Progenitor cell of endocrine pancreas (in vitro differentiated cells): ENCODE measurements at regions not wholly inside any gene's neighbourhood (a gene's known extent, or its start where the extent isn't known, plus 50 kb on each side); places are given as distances from the start of the nearest gene placed in this dataset.

Experiments
- DNase-seq: peaks from one replicate; pipeline ENCODE4 v3.0.0; 2021; ENCODE audit warnings: low spot score; ENCODE audit not compliant: unreplicated experiment
- H3K27ac Mint-ChIP-seq: 2 replicates; pipeline ENCODE4 v1.8.0; 2021; ENCODE audit warnings: mild to moderate bottlenecking, moderate library complexity, mixed read lengths
- H3K27me3 Mint-ChIP-seq: 2 replicates; pipeline ENCODE4 v1.8.0; 2021; ENCODE audit warnings: mixed read lengths
- H3K36me3 Mint-ChIP-seq: 2 replicates; pipeline ENCODE4 v1.8.0; 2022; ENCODE audit warnings: mixed read lengths; ENCODE audit not compliant: insufficient read depth
- H3K4me1 Mint-ChIP-seq: 2 replicates; pipeline ENCODE4 v1.8.0; 2021; ENCODE audit warnings: low read depth, mixed read lengths
- H3K4me3 Mint-ChIP-seq: 2 replicates; pipeline ENCODE4 v1.8.0; 2021; ENCODE audit warnings: low read depth, mild to moderate bottlenecking, moderate library complexity, mixed read lengths
- H3K9me3 Mint-ChIP-seq: 2 replicates; pipeline ENCODE4 v1.8.0; 2021; ENCODE audit warnings: low read depth, mixed read lengths
- CTCF ChIP-seq: fragments of 200-600 bp; sonication (generic); IDR thresholded peaks from one replicate; pipeline ENCODE4 v1.5.0; 2021; ENCODE audit warnings: antibody characterized with exemption, mild to moderate bottlenecking; ENCODE audit not compliant: unreplicated experiment

- no peak overlapping the region for H3K27ac Mint-ChIP-seq
- TF ChIP-seq CTCF, result no peak
- H3K4me1 Mint-ChIP-seq, result peaks cover 1% of the 10 kb centered on the region
- peaks cover 4% of the 10 kb centered on the region for H3K27me3 Mint-ChIP-seq
- no peaks in the 10 kb centered on the region for H3K9me3 Mint-ChIP-seq
- DNase-seq, result no peak
- H3K36me3 Mint-ChIP-seq, result no peaks in the 10 kb centered on the region
- H3K4me3 Mint-ChIP-seq, result no peak overlapping the region
Measured at GRCh38 chr13:74434782-74435181, 300.6 kb upstream of the KLF12 start.

GRCh38 chr13:74424455-74424854 lies 290.3 kb upstream of the KLF12 start:
- no peak for TF ChIP-seq CTCF
- H3K27ac Mint-ChIP-seq, result no peak overlapping the region
- no peak overlapping the region for H3K4me3 Mint-ChIP-seq
- H3K4me1 Mint-ChIP-seq, result peaks cover 8% of the 10 kb centered on the region
- H3K9me3 Mint-ChIP-seq, result no peaks in the 10 kb centered on the region
- no peaks in the 10 kb centered on the region for H3K36me3 Mint-ChIP-seq
- no peaks in the 10 kb centered on the region for H3K27me3 Mint-ChIP-seq
- DNase-seq, result no peak

- H3K9me3 Mint-ChIP-seq, result no peaks in the 10 kb centered on the region
- no peak for TF ChIP-seq CTCF
- H3K4me1 Mint-ChIP-seq, result peaks cover 8% of the 10 kb centered on the region
- H3K4me3 Mint-ChIP-seq, result no peak overlapping the region
- H3K27ac Mint-ChIP-seq, result no peak overlapping the region
- H3K36me3 Mint-ChIP-seq, result no peaks in the 10 kb centered on the region
- no peak for DNase-seq
- H3K27me3 Mint-ChIP-seq, result no peaks in the 10 kb centered on the region
Measured at GRCh38 chr13:74423434-74423833, 289.2 kb upstream of the KLF12 start.

- no peaks in the 10 kb centered on the region for H3K36me3 Mint-ChIP-seq
- DNase-seq, result no peak
- no peak overlapping the region for H3K4me3 Mint-ChIP-seq
- no peaks in the 10 kb centered on the region for H3K4me1 Mint-ChIP-seq
- no peak for TF ChIP-seq CTCF
- no peaks in the 10 kb centered on the region for H3K9me3 Mint-ChIP-seq
- no peak overlapping the region for H3K27ac Mint-ChIP-seq
- no peaks in the 10 kb centered on the region for H3K27me3 Mint-ChIP-seq
Measured at GRCh38 chr13:74414458-74414857, 280.3 kb upstream of the KLF12 start.

- no peak overlapping the region for H3K27ac Mint-ChIP-seq
- TF ChIP-seq CTCF, result no peak
- H3K9me3 Mint-ChIP-seq, result no peaks in the 10 kb centered on the region
- no peak for DNase-seq
- H3K4me3 Mint-ChIP-seq, result no peak overlapping the region
- H3K27me3 Mint-ChIP-seq, result no peaks in the 10 kb centered on the region
- no peaks in the 10 kb centered on the region for H3K4me1 Mint-ChIP-seq
- H3K36me3 Mint-ChIP-seq, result no peaks in the 10 kb centered on the region
Measured at GRCh38 chr13:74413482-74413881, 279.3 kb upstream of the KLF12 start.
